Left kidney (tissue), 1 donor: ENCODE measurements at regions not wholly inside any gene's neighbourhood (a gene's known extent, or its start where the extent isn't known, plus 50 kb on each side); places are given as distances from the start of the nearest gene placed in this dataset.
"Not testable (repeated sequence)": the region's sequence is repeated elsewhere in the genome, so short reads cannot be mapped to it uniquely, and the experiment has no call there.

Source experiments
- DNase-seq: peaks from one replicate; pipeline ENCODE4 v3.0.0-alpha.2; 2013

DNA sequence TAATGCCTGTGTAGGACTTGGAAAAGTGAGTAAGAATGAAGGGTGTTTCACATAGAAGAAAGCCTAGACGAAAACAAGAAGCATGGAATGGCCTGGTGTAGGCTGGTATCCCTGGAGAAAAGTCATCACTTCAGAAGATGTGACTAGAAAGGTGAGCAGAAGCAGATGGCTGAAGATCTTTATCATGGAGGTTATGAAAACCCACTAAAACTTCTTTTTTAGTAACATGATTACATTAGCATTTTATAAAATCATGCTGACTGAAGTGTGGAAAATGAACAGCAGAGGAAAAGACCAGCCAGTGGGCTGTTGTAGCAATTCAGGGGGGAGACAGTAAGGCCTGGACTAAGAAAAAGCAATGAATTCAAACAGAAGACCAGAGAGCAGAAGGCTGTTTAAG is 114.5 kb upstream of the G2E3 start:
- DNase-seq: no peak

DNA sequence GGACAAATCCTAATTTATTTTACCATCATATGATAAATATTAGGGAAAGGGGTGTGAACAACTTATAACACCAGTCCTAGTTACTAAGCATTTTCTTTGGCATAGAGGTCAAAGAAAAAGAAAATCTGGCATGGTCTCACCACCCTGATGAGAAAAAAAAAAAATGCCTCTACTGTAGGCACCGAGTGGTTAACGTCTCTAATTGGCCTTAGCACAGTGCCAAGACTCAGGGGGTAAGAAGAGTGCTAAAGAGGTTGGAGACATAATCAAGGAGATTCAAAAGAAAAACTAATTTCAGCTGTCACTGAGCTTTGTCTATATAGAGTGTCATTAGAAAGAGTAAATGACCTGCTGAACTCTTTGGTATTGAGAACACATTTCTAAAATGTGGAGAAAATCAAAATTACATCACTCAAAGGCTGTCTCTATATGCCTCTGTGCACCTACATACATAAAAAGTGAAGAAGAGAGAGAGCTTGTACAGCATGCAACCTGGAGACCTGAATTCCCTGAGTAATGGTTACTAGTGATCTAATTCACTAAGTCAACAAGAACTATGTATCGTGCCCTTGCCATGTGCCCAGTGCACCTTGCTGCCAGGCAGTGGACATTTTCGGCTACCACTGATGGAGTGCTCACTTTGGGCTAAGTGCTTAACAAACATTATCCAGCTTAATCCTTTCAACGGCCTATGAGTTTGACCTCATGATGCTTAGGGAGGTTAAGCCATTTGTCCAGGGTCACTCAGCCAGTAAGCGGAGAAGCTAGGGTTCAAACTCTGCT is 113.8 kb upstream of the G2E3 start:
- no peak for DNase-seq

DNA sequence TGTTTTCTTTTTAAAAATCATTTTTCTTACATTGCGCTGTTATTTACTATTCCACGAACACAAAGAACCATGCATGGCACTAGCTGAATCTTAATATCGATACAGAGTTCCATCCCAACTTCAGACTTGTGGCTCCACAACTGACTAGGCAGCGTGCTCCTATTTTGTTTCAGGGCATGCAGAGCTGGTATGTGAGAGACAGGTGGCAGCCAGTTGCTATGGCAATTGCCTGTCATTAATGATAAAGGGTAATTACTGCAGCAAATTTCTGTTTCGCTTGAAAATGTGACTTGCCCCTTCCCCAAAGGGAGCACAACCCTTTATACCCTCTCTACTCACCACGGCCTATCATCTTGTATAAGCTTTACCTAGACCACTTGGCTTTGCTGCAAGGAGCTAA is 113.1 kb upstream of the G2E3 start:
- no peak for DNase-seq

DNA sequence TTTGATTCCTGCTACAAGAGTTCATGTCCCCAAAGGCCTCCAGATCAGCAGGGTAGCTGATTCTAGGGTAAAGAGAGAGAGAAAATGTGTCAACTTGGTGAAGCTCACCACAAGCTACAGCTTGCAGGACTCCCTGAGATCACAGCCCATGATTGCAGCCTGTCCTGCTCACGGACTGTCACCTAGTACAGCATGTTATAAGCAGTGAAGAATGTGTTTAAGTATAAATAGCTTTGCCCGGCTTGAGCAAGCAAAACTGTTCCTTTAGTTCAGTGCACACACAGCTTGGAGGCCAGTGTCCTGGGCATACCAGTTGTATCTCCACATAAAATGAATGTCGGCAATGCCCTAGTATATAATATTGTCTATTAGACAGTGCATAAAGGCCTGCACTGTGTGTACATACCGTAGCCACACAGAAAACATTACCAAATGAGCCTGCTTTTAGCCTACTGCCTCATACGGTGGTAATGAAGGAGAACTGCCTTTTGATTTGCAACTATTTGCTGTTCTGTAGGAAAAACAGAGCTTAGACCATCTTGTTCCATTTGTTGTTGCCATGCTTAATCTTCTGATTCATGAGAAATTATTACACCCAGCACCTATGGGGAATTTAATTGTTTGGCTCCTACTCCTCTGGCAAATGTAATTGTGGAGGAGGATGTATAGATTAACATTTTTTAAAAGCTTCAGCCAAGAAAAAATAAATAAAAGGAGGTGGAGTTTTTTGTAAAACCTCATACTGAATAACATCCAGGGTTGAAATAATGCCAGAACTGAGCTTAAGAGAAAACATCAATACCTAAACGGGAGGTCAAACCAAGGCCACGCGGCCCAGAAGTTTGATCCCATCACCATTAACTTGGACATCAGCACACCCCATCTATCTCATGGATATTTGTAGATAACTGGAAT is 108.1 kb upstream of the G2E3 start:
- no peak for DNase-seq

DNA sequence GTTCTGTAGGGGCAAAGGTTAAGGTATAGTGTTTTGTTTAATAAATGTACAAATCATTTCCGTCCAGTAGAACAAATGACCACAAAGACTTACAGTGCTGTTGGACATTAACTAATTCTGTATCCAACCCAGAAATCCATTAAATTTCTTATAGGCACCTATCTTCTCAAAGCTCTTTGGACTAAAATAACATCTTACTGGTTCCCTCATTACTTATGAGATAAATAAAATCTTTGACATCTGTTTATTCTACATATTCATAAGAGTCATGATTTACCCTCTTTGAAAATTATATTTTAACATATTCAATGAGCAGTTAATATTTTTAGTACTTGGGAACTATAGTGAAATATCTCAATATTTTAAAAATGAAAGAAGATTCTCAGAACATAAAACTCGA is 102.7 kb upstream of the G2E3 start:
- DNase-seq: no peak

DNA sequence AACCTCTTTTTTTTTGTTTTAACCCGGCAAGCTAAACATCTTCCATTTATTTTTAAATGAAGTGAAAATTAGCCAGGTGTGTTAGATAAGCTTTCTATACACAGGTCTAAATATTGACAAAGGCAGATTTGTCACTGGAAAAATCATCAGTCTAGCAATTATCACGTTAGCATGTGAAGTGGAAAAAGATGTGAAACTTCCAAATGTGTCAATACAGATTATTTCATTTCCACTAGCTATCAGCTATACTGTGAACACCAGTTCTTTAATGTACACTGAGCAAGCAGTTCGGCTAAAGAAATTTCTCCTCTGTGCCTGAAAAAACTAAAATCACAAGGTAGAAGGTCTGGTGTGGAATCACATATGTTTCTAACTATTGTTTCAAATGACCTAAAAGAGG is 96.6 kb upstream of the G2E3 start:
- DNase-seq: no peak

DNA sequence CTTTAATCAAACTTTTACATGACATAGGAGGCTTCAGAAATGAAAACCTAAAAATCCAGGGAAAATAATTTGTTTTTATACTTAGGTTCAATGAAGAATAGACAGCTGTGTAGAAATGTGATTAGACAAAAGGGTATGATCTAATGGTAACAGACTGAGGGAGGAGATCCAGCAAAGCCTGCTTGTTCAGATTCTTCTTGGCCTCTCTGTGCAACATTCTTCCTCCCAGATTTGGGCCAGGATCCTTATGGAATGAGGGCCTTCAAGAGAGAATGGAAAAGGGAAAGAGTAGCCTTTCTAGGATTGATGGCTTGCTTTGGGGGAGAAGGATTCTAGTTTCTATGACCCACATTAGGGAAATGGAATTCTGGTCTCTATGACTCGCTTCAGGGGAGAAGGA is 94.5 kb upstream of the G2E3 start:
- DNase-seq: no peak

DNA sequence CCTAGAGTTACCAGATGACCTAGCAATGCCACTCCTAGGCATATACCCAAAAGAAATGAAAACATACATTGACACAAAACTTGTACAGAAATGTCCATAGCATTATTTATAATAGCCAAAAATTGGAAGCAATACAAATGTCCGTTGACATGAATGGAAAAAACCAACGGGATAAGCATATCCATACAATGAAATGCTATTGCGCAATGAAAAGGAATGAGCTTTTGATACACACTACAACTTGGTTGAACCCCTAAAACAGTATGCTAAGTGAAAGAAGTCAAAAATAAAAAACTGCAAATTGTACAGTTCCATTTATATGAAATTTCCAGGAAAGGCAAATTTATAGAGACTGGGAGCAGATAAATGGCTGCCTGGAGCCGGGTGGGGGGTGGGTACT is 90.6 kb upstream of the G2E3 start:
- no peak for DNase-seq

DNA sequence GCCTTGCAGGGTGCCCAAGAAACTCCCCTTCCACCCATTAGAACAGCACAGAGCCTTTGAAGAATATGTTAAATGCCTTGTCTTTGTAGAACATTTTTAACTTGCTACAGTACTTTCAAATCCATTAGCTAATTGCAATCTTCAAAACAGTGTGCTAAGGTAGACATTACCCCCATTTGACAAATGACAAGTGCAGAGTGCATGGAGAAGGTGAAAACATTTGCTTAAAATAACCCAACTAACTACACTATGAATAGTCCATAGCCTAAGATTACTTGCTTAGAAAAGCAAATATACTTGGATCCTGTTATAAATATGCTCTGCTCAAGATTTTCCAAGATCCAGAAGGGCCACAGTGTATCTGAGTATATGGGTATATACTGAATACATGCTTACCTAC is 87.0 kb upstream of the G2E3 start:
- DNase-seq: no peak

DNA sequence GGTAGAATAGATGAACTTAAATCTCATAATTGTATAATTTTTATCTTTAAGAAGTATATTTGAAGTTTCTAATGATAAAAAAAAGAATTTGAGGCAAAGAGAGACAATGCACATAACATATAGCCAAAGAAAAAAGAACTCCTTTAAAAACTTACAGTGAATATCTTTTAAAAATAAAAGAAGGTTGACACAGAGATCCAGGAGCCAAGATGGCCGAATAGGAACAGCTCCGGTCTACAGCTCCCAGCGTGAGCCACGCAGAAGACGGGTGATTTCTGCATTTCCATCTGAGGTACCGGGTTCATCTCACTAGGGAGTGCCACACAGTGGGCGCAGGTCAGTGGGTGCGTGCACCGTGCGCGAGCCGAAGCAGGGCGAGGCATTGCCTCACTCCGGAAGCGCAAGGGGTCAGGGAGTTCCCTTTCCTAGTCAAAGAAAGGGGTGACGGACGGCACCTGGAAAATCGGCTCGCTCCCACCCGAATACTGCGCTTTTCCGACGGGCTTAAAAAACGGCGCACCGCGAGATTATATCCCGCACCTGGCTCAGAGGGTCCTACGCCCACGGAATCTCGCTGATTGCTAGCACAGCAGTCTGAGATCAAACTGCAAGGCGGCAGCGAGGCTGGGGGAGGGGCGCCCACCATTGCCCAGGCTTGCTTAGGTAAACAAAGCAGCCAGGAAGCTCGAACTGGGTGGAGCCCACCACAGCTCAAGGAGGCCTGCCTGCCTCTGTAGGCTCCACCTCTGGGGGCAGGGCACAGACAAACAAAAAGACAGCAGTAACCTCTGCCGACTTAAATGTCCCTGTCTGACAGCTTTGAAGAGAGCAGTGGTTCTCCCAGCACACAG is 84.9 kb upstream of the G2E3 start:
- not testable (repeated sequence) for DNase-seq

DNA sequence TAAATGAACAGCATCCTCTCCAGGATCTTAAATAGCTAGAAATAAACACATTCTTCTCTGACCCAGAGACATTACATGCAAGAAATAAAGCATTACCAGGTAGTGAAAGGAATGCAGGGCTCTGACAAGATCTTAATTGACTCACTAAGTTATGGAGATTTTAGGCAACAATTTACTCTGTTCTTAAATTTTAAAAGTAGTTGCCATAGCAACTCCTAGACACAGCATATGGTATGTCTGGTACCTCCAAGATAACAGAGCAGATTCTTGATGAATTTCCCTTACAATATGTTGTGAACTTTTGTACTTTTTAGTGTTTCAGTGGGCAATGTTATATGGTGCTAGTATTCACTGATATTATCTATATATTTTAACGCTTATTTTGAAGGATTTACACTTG is 76.7 kb upstream of the G2E3 start:
- no peak for DNase-seq

DNA sequence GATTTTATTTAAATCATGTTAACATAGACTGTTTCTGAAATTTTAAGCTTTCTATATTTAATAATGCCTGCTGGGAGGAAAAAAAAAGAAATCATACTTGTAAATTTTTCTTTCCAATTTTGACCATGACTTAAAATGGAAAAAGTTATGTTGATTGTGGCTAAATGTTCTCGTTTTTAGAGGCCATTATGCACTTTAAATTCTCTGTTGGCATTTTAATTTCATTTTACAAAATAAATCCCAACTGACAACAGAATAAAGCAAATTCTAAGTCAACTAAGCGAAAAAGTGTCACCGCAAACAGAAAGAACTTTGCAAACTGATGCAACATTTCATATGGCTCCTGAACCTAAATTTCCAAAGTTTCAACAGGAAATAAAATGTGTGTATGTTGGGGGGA is 74.8 kb upstream of the G2E3 start:
- DNase-seq: no peak

DNA sequence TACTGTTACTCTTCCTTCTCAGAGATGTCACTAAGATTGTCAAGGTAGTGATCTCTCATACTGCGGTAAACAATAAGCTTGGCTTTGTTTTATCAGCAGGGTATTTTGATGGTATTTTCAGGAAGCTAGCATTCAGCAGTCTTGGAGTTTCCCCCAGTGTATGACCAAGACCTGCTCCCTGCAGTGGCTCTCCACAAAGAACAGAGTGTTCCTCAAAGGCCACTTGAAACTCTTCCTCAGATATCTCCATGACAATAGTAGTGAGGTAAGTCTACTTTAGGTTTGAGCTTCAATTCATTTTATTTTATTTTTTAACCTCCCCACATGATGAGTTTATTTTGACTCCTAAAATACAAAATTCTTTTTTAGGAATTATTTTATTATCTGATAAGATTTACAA is 74.0 kb upstream of the G2E3 start:
- DNase-seq: no peak

DNA sequence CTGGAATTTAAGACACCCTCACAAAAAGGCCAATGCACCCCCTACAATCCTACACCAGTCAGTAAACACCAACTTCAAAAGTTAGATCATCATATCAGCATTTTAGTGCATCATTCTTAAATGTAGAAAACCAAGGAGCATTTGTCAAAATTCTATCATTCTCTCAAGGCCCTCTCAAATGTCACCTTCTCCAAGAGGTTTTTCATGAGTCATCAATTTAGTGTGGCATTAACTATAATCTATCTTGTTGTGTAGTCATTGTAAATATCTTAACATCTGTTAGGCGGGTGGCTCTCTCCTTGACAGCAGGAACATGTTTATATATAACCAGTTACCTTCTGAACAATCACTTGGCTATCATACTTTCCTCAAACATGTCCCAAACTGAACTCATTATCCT is 62.1 kb upstream of the G2E3 start:
- no peak for DNase-seq

DNA sequence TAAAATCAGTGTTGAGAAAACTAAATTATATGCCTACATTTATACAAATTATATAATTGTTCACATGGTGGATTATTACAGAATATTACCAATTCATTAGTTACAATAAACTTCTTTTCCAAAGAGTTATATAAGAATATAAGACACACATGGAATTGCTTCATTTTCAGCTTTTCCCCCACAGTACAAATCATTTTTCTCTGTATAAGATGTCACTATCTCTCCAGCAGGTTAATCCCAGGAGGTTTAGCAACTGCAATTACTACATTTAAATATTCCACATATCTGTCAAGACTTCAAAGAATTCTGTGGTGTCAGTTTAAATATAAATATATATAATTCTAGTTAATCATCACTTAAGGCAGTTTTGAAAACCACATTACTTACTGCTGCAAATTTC is 59.6 kb upstream of the G2E3 start:
- no peak for DNase-seq

DNA sequence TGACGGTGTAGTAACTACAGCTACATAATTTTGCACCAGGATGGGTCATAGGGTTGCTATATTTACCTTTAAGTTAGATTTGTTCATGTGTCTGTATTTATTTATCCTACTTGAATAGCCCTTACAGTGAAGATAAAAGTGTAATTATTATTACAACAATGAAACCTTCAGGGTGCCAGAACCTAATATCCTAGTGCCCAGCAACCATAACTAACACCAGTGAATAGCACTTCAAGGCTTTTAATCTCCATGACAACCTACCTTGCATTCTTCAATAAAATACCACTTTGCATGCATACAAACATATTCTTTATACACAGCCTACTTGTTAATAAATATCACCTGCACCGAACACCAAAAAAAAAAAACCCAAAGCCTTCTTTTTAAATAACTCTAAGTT is 58.7 kb upstream of the G2E3 start:
- no peak for DNase-seq

DNA sequence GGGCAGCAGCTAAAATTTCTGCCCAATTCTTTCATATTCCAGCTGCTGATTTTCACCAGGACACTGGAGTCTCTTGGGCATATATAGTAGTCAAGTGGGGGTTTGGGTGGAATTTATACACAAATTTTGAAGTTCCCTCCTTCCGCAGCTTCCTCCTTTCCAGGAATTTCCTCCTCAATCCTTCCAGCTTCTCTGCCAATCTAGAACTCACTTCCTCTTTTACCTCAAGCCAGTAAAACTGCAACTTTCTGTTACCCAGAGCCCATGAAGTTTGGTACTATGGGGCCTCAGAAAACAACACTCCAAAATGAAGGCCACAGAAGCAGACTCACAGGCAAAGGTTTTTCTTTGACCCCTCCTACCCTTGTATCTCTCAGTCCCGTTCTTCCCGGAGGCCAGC is 51.7 kb upstream of the G2E3 start:
- no peak for DNase-seq
